Memory B cell (primary cell): ENCODE measurements at regions not wholly inside any gene's neighbourhood (a gene's known extent, or its start where the extent isn't known, plus 50 kb on each side); places are given as distances from the start of the nearest gene placed in this dataset.

Source experiments
- ATAC-seq: fragments of 150-1000 bp; cut with Tn5 transposase; 2 replicates; pipeline ENCODE4 v1.10.0; 2021; ENCODE audit warnings: low read depth, mild to moderate bottlenecking, moderate library complexity
- DNase-seq, 2 donors: peaks; one replicate each; pipeline ENCODE4 v3.0.0; 2022; ENCODE audit warnings: low spot score in 2 of 2
- H3K27ac Mint-ChIP-seq: one replicate; pipeline ENCODE4 v1.8.0; 2022; ENCODE audit warnings: mild to moderate bottlenecking, moderate library complexity, mixed read lengths
- H3K27me3 Mint-ChIP-seq: one replicate; pipeline ENCODE4 v1.8.0; 2022; ENCODE audit warnings: mixed read lengths
- H3K36me3 Mint-ChIP-seq: one replicate; pipeline ENCODE4 v1.8.0; 2022; ENCODE audit warnings: mild to moderate bottlenecking, mixed read lengths
- H3K4me1 Mint-ChIP-seq: one replicate; pipeline ENCODE4 v1.8.0; 2022; ENCODE audit warnings: mixed read lengths
- H3K4me3 Mint-ChIP-seq: one replicate; pipeline ENCODE4 v1.8.0; 2022; ENCODE audit warnings: mild to moderate bottlenecking, moderate library complexity, mixed read lengths
- H3K9me3 Mint-ChIP-seq: one replicate; pipeline ENCODE4 v1.8.0; 2022; ENCODE audit warnings: mixed read lengths

- no peaks in the 10 kb centered on the region for H3K27me3 Mint-ChIP-seq
- DNase-seq (no peak), ATAC-seq (no peak)
- H3K9me3 Mint-ChIP-seq, result no peaks in the 10 kb centered on the region
- H3K4me1 Mint-ChIP-seq, result no peaks in the 10 kb centered on the region
- H3K4me3 Mint-ChIP-seq, result no peak overlapping the region
- H3K27ac Mint-ChIP-seq, result no peak overlapping the region
- no peaks in the 10 kb centered on the region for H3K36me3 Mint-ChIP-seq
These were observed 284.9 kb upstream of the WWC1 start for GRCh38 chr5:168006456-168007130.

- Mint-ChIP-seq H3K4me1 (no peaks in the 10 kb centered on the region), H3K27ac (no peak overlapping the region), H3K36me3 (no peaks in the 10 kb centered on the region), H3K4me3 (no peak overlapping the region), H3K27me3 (no peaks in the 10 kb centered on the region), H3K9me3 (no peaks in the 10 kb centered on the region)
- ATAC-seq, result no peak
- no peak for DNase-seq
These were observed 284.2 kb upstream of the WWC1 start for GRCh38 chr5:168007286-168007685.

- H3K27ac Mint-ChIP-seq, result no peak overlapping the region
- H3K4me1 Mint-ChIP-seq, result no peaks in the 10 kb centered on the region
- no peak overlapping the region for H3K4me3 Mint-ChIP-seq
- no peak for DNase-seq
- H3K27me3 Mint-ChIP-seq, result no peaks in the 10 kb centered on the region
- H3K36me3 Mint-ChIP-seq, result no peaks in the 10 kb centered on the region
- no peak for ATAC-seq
- H3K9me3 Mint-ChIP-seq, result peaks cover 3% of the 10 kb centered on the region
These were observed 282.9 kb upstream of the WWC1 start for GRCh38 chr5:168008555-168008954.

- no peak overlapping the region for H3K4me3 Mint-ChIP-seq
- ATAC-seq (no peak), DNase-seq (no peak)
- H3K9me3 Mint-ChIP-seq, result peaks cover 3% of the 10 kb centered on the region
- no peaks in the 10 kb centered on the region for H3K36me3 Mint-ChIP-seq
- H3K27me3 Mint-ChIP-seq, result no peaks in the 10 kb centered on the region
- H3K4me1 Mint-ChIP-seq, result no peaks in the 10 kb centered on the region
- no peak overlapping the region for H3K27ac Mint-ChIP-seq
These were observed 280.3 kb upstream of the WWC1 start for GRCh38 chr5:168011096-168011495.

GRCh38 chr5:168012006-168012405 lies 279.4 kb upstream of the WWC1 start:
- no peak overlapping the region for H3K27ac Mint-ChIP-seq
- ATAC-seq (no peak), DNase-seq (no peak)
- H3K4me3 Mint-ChIP-seq, result no peak overlapping the region
- H3K9me3 Mint-ChIP-seq, result peaks cover 3% of the 10 kb centered on the region
- no peaks in the 10 kb centered on the region for H3K27me3 Mint-ChIP-seq
- no peaks in the 10 kb centered on the region for H3K4me1 Mint-ChIP-seq
- no peaks in the 10 kb centered on the region for H3K36me3 Mint-ChIP-seq

- no peak for DNase-seq
- Mint-ChIP-seq H3K9me3 (peaks cover 4% of the 10 kb centered on the region), H3K4me3 (no peak overlapping the region), H3K36me3 (no peaks in the 10 kb centered on the region), H3K27ac (no peak overlapping the region), H3K4me1 (no peaks in the 10 kb centered on the region), H3K27me3 (no peaks in the 10 kb centered on the region)
- ATAC-seq, result no peak
These were observed 277.9 kb upstream of the WWC1 start for GRCh38 chr5:168013546-168013945.

- no peak for DNase-seq
- Mint-ChIP-seq H3K9me3 (peaks cover 4% of the 10 kb centered on the region), H3K4me3 (no peak overlapping the region), H3K27ac (no peak overlapping the region), H3K36me3 (no peaks in the 10 kb centered on the region), H3K27me3 (no peaks in the 10 kb centered on the region), H3K4me1 (no peaks in the 10 kb centered on the region)
- no peak for ATAC-seq
These were observed 276.9 kb upstream of the WWC1 start for GRCh38 chr5:168014433-168015123.

GRCh38 chr5:168015506-168015905 lies 275.9 kb upstream of the WWC1 start:
- H3K36me3 Mint-ChIP-seq, result no peaks in the 10 kb centered on the region
- H3K9me3 Mint-ChIP-seq, result peaks cover 4% of the 10 kb centered on the region
- no peaks in the 10 kb centered on the region for H3K27me3 Mint-ChIP-seq
- H3K27ac Mint-ChIP-seq, result no peak overlapping the region
- no peak for DNase-seq
- ATAC-seq, result no peak
- H3K4me1 Mint-ChIP-seq, result no peaks in the 10 kb centered on the region
- H3K4me3 Mint-ChIP-seq, result no peak overlapping the region

- Mint-ChIP-seq H3K36me3 (no peaks in the 10 kb centered on the region), H3K27ac (no peak overlapping the region), H3K4me3 (no peak overlapping the region), H3K9me3 (peaks cover 4% of the 10 kb centered on the region), H3K27me3 (no peaks in the 10 kb centered on the region), H3K4me1 (no peaks in the 10 kb centered on the region)
- ATAC-seq (no peak), DNase-seq (no peak)
These were observed 274.1 kb upstream of the WWC1 start for GRCh38 chr5:168017313-168017712.

GRCh38 chr5:168019143-168019542 lies 272.3 kb upstream of the WWC1 start:
- DNase-seq (no peak), ATAC-seq (no peak)
- Mint-ChIP-seq H3K36me3 (no peaks in the 10 kb centered on the region), H3K4me1 (no peaks in the 10 kb centered on the region), H3K9me3 (peaks cover 1% of the 10 kb centered on the region), H3K27ac (no peak overlapping the region), H3K4me3 (no peak overlapping the region), H3K27me3 (no peaks in the 10 kb centered on the region)

GRCh38 chr5:168020542-168021294 lies 270.7 kb upstream of the WWC1 start:
- peaks cover 4% of the 10 kb centered on the region for H3K9me3 Mint-ChIP-seq
- H3K36me3 Mint-ChIP-seq, result no peaks in the 10 kb centered on the region
- no peak for ATAC-seq
- DNase-seq, result no peak
- no peaks in the 10 kb centered on the region for H3K4me1 Mint-ChIP-seq
- no peaks in the 10 kb centered on the region for H3K27me3 Mint-ChIP-seq
- no peak overlapping the region for H3K27ac Mint-ChIP-seq
- no peak overlapping the region for H3K4me3 Mint-ChIP-seq

GRCh38 chr5:168022446-168023169 lies 268.8 kb upstream of the WWC1 start:
- Mint-ChIP-seq H3K27me3 (no peaks in the 10 kb centered on the region), H3K27ac (no peak overlapping the region), H3K36me3 (no peaks in the 10 kb centered on the region), H3K4me1 (no peaks in the 10 kb centered on the region), H3K4me3 (no peak overlapping the region), H3K9me3 (peaks cover 4% of the 10 kb centered on the region)
- ATAC-seq (no peak), DNase-seq (no peak)

GRCh38 chr5:168023191-168023590 lies 268.3 kb upstream of the WWC1 start:
- H3K27me3 Mint-ChIP-seq, result no peaks in the 10 kb centered on the region
- ATAC-seq, result no peak
- H3K4me1 Mint-ChIP-seq, result no peaks in the 10 kb centered on the region
- H3K36me3 Mint-ChIP-seq, result no peaks in the 10 kb centered on the region
- no peak overlapping the region for H3K4me3 Mint-ChIP-seq
- no peak overlapping the region for H3K27ac Mint-ChIP-seq
- peaks cover 4% of the 10 kb centered on the region for H3K9me3 Mint-ChIP-seq
- no peak for DNase-seq

- ATAC-seq, result no peak
- Mint-ChIP-seq H3K4me1 (no peaks in the 10 kb centered on the region), H3K36me3 (no peaks in the 10 kb centered on the region), H3K27me3 (no peaks in the 10 kb centered on the region), H3K9me3 (peaks cover 4% of the 10 kb centered on the region), H3K4me3 (no peak overlapping the region), H3K27ac (no peak overlapping the region)
- no peak for DNase-seq
These were observed 267.1 kb upstream of the WWC1 start for GRCh38 chr5:168024306-168024705.
